C4-2B (cell line): ENCODE measurements at regions not wholly inside any gene's neighbourhood (a gene's known extent, or its start where the extent isn't known, plus 50 kb on each side); places are given as distances from the start of the nearest gene placed in this dataset.

Experiments used
- CTCF ChIP-seq: fragments of 450-650 bp; conservative IDR thresholded peaks from 2 replicates; pipeline ENCODE4 v1.5.1; 2017; ENCODE audit warnings: mild to moderate bottlenecking
- ZFX ChIP-seq: fragments of 450-650 bp; IDR thresholded peaks from 2 replicates; pipeline ENCODE4 v1.6.1; 2017

- TF ChIP-seq CTCF: no peak
- TF ChIP-seq ZFX: no peak
Measured at GRCh38 chr4:145266881-145267280, 86.5 kb upstream of the OTUD4 start.
